HG03103 (cell line): ENCODE measurements at regions not wholly inside any gene's neighbourhood (a gene's known extent, or its start where the extent isn't known, plus 50 kb on each side); places are given as distances from the start of the nearest gene placed in this dataset.
"Not testable (repeated sequence)": the region's sequence is repeated elsewhere in the genome, so short reads cannot be mapped to it uniquely, and the experiment has no call there.

Source experiments
- ATAC-seq: cut with Tn5 transposase; IDR thresholded peaks from one replicate; pipeline ENCODE4 v1.9.1; 2021; ENCODE audit warnings: low read depth; ENCODE audit not compliant: unreplicated experiment

GRCh38 chr2:225270053-225270452 is 129.5 kb upstream of the NYAP2 start:
- ATAC-seq: no peak

GRCh38 chr2:225254363-225254762 is 145.1 kb upstream of the NYAP2 start:
- ATAC-seq: no peak

GRCh38 chr2:225244933-225245332 is 154.6 kb upstream of the NYAP2 start:
- ATAC-seq: no peak

- no peak for ATAC-seq
Observed at GRCh38 chr2:225236769-225237323, 162.7 kb upstream of the NYAP2 start.

- no peak for ATAC-seq
Observed at GRCh38 chr2:225233234-225233633, 166.3 kb upstream of the NYAP2 start.

- no peak for ATAC-seq
Observed at GRCh38 chr2:225231900-225232299, 167.6 kb upstream of the NYAP2 start.

GRCh38 chr2:225229346-225229745 is 170.2 kb upstream of the NYAP2 start:
- not testable (repeated sequence) for ATAC-seq

GRCh38 chr2:225226441-225226840 is 173.1 kb upstream of the NYAP2 start:
- no peak for ATAC-seq

GRCh38 chr2:225223301-225223700 is 176.2 kb upstream of the NYAP2 start:
- no peak for ATAC-seq

- no peak for ATAC-seq
Observed at GRCh38 chr2:225207471-225207870, 165.2 kb upstream of the DOCK10 start.

GRCh38 chr2:225207043-225207442 is 164.8 kb upstream of the DOCK10 start:
- no peak for ATAC-seq

- ATAC-seq: no peak
Observed at GRCh38 chr2:225196579-225196978, 154.3 kb upstream of the DOCK10 start.

- ATAC-seq: no peak
Observed at GRCh38 chr2:225192869-225193268, 150.6 kb upstream of the DOCK10 start.

GRCh38 chr2:225190987-225191386 is 148.7 kb upstream of the DOCK10 start:
- no peak for ATAC-seq

GRCh38 chr2:225184948-225185347 is 142.7 kb upstream of the DOCK10 start:
- no peak for ATAC-seq

GRCh38 chr2:225182126-225182525 is 139.9 kb upstream of the DOCK10 start:
- no peak for ATAC-seq

GRCh38 chr2:225177098-225177497 is 134.8 kb upstream of the DOCK10 start:
- ATAC-seq: no peak

GRCh38 chr2:225173909-225174308 is 131.6 kb upstream of the DOCK10 start:
- no peak for ATAC-seq

- no peak for ATAC-seq
Observed at GRCh38 chr2:225171350-225171749, 129.1 kb upstream of the DOCK10 start.

GRCh38 chr2:225170162-225170561 is 127.9 kb upstream of the DOCK10 start:
- ATAC-seq: no peak

- ATAC-seq: no peak
Observed at GRCh38 chr2:225169396-225169795, 127.1 kb upstream of the DOCK10 start.

GRCh38 chr2:225165052-225165451 is 122.8 kb upstream of the DOCK10 start:
- no peak for ATAC-seq

GRCh38 chr2:225164401-225165050 is 122.3 kb upstream of the DOCK10 start:
- no peak for ATAC-seq
